Pulmonary artery endothelial cell (primary cell): ENCODE measurements at regions not wholly inside any gene's neighbourhood (a gene's known extent, or its start where the extent isn't known, plus 50 kb on each side); places are given as distances from the start of the nearest gene placed in this dataset.
"Not testable (repeated sequence)": the region's sequence is repeated elsewhere in the genome, so short reads cannot be mapped to it uniquely, and the experiment has no call there.

Experiments used
- DNase-seq: peaks from one replicate; pipeline ENCODE4 v3.0.0-alpha.2; 2011; ENCODE audit warnings: low read depth, low spot score

DNA sequence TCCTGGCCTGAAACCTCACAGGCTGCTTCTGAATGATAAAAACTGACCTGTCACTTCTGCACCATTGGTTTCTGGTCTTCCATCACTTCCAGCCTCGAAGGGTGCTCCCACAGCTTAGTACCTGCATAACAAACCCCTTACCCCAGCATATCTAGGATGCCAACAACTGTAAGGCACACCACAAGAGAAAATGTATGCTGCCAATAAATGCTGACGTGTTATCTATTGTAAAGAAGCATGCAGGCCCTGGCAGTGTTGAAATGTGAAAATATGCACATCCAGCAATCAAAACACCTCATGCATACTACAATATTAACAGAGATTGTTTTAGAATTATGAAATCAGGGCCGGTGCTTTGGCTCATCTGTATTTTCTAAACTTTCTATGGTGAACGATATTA, 242.0 kb upstream of the NSMCE3 start:
- DNase-seq = no peak

DNA sequence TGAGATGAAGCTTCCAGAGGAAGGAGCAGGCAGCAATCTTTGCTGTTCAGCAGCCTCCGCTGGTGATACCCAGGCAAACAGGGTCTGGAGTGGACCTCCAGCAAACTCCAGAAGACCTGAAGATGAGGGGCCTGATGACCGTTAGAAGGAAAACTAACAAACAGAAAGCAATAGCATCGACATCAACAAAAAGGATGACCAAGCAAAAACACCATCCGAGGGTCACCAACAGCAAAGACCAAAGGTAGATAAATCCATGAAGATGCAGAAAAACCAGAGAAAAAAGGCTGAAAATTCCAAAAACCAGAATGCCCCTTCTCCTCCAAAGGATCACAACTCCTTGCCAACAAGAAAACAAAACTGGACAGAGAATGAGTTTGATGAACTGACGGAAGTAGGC, 235.9 kb upstream of the NSMCE3 start:
- not testable (repeated sequence) for DNase-seq

DNA sequence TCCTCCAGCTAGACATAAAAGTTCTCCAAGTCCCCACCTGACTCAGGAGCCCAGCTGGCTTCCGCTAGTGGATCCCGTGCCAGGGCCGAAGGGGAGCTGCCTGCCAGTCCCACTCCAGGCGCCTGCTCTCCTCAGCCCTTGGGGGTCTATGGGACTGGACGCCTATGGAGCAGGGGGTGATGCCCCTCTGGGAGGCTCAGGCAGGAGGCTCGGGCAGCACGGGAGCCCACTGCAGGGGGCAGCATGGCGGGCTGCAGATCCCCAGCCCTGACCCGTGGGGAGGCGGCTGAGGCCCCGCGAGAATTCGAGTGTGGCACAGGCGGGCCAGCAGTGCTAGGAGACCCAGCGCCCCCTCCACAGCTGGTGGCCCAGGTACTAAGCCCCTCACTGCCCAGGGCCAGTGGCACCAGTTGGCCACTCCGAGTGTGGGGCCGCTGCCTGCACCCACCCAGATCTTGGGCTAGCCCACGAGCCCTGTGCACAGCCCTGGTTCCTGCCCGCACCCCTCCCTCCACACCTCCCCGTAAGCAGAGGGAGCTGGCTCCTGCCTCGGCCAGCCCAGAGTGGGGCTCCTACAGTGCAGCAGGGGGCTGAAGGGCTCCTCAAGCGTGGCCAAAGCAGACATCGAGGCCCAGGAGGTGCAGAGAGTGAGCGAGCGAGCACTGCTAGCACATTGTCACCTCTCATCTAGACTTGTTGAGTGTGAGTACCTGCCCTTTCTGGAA, 221.3 kb upstream of the NSMCE3 start:
- no peak for DNase-seq

DNA sequence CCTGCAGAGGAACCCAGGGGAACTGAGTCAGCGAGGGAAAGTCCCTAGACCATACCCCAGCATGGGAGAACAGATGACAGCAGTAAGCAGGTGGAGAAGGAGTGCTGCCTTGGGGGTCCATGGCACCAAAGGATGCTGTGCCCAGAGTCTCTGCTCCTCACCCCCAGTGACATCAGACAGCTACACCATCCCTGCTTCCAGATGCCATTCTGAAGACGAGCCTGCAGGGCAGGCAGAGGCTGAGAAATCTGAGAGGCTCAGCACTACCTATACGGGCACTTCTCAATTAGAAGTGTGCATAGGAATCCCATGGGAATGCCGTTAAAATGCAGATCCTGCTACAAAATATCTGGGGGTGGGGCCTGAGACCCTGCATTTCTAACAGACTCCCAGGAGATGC, 211.3 kb upstream of the NSMCE3 start:
- no peak for DNase-seq

DNA sequence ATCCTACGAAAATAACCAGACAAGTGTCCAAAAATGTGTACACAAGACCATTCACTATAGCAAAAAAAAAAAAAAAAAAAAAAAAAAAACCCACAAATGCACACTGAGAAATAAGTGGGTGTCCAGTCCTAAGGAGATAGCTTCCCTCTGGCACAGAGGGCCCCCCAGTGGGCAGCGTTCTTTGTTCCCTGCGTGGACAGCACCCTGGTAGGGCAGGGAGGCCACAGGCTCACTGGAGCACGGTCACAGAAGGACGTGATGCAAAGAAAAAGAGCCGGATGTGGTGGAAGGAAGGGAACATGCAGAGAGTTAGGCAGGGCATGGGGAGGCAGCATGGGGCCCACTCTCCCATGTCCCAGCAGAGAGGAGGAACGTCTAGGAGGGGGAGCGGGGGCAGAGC, 210.7 kb upstream of the NSMCE3 start:
- DNase-seq = no peak

DNA sequence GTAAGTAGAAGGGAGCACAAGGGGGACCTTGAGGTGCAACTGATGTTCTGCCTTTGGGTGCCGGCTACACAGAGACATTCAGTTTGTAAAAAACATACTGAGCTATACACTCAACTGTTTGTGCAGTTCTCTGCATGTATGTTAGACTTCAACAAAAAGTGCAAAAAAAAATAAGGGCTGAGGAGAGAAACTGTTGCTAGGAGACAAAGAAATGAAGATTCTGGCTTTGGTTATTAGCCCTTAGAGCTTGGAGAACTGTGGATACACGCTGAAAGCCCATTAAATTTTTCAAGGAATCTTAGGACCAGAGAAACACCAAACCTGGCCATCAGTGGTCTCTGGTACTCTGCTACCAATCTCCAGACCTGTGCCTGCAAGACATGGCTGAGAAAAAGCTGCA, 207.6 kb upstream of the NSMCE3 start:
- no peak for DNase-seq

DNA sequence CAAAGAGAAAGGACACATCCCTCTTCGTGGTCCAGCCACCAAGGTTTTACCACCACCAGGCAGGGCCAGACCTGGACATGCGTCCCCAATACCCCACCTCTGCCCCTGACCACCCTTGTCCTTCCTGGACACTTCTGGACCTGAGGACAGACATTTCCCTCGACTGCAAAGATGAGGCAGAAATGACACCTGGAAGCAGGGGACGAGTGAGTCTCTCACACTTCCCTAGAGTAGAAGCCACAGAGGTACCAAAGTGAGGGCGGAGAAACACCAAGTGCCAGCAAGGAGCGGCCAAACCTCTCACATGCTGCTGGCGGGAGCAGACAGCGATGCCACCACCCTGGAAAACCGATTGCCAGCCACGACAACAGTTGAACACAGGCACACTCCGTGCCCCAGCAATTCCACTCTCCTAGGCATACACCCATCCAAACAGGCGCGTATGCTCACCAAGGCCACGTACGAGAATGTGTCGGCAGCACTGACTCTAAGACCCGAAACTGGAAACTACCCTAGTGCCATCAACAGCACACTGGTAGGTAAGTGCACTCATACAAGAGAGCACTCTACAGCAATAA, 207.0 kb upstream of the NSMCE3 start:
- DNase-seq = no peak

DNA sequence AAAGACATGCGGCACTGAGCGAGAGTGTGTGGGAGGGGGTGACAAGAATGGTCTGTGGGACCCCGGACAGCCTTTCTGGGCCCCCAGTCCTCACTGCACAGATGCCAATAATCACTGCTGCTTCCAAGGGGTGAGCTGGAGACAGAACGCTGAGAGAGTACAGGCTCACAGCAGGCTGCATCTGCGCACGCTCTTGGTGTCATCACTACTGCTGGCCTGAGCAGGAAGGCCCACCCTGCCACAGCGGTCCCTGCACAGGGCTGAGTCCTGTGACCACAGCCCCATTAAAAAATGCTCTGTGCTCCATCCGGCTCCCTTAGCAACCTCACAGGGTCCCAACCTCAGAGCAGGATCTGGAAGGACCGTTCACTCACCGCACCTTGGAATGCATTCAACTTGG, 205.5 kb upstream of the NSMCE3 start:
- DNase-seq = no peak

DNA sequence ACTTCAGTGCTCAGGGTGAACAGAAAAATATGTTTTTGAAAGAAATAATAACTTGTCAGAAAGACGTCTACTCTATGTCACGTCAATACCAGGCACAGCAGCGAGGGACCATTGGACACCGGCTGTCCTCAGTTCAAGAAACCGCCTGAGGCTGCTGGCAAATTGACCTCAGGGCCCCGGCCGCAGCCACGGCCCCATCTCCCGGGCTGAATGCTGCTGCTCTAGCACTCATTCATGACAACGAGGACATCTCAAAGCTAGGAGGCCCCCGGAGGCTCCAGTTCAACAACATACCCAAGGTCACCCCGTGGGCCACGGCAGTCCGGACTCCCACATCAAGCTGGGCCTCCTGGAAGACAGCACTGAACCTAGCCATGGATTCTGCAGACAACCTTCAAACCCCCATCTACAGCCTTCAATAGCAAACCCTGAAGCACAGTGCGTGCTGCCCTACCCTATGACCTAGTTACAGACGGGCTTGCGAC, 204.0 kb upstream of the NSMCE3 start:
- no peak for DNase-seq

DNA sequence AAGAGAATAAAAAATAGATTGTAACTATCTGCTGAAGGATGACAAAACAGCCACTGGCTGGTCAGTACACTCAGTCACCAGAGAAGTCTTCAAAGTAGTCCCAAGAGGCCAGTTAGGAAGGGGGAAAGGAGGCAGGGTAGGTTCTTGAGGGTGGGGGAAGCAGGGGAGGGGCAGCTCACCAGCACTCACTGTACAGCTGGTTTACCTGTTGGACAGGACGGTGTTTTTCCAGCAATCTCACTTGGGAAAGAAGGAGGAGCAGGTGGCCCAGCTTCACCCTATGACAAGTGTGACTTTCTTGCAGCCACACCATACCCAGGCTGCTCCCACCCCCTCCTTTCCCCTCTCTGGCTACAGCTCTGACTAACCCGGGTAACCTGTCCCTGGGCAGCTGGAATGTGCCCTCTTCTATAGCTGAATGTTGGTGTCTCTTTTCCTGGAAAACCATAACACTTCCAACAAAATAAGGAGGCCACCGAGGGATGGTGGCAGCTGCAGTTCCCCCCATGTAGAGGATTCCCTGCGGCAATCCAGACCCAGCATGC, 203.4 kb upstream of the NSMCE3 start:
- DNase-seq = no peak

DNA sequence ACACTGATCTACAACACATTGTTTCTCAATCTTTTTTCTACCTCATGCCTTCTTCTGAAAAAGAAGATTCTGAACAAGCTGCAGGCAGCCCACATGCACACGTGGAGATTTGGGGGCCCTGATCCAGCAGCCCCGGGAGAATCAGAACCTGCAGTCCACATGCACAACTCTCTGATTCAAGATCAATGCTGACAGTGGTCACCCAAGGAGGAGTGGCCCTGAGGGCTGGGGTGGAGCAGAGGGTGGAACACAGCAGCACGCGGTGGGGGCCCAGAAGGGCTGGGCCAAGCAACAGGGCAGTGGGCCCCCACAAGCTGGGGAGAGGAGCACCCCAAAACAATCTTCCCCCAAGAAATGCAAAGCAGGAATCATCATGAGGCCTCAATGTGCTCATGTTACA, 202.1 kb upstream of the NSMCE3 start:
- no peak for DNase-seq

DNA sequence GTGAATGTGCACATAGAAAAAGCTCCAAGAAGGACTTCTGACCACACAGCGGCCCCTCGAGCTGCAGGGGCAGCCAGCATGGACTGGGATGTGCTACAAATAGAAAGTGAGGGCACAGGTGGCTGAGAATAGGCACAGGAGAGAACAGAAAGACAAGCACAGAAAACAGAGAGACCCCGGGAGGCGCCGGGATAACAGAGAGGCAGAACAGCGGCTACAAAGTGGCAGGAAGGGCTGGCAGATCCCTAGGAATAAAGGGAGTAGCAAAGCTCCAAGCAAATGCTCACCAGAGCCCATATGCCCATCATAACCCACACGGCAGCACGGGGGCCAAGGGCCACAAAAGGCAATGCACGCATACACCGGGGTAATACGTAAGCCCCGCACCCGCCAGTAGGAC, 201.7 kb upstream of the NSMCE3 start:
- no peak for DNase-seq

DNA sequence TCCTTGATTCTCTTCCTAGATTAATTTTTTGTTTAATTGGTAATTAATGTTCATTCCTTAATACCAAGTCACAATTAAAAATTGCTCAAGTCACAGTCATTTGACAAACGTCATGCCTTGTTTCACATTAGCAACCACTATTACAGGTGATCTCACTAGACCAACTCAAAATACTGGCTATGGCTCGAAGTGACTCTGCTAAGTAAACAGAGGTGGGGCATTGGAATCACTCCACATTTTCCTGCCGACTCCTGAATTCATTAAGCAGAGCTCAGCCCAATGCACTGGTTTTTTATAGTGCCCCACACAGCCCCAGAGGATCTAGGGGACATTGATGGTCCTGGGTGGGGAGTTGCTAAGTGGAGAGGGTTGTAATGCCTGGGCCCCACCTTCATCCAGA, 201.2 kb upstream of the NSMCE3 start:
- no peak for DNase-seq

DNA sequence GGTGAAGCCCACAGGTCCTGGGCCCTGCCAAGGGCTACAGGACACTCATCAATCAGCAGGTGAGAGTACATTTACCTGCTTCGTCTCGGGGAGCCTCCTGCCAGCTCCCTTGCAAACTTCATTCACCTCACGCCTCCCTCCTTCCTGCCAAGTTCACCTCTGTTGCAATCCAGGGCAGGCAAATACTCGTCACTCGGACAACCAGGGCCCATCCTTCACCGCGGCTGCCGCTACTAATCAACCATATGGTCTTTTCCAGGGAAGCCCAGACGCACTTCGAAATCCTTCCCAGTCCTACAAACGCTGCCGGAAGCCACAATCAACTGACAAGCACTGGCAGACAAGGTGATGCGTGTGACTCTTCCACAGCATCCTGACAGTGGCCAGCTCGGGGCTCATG, 200.7 kb upstream of the NSMCE3 start:
- no peak for DNase-seq

DNA sequence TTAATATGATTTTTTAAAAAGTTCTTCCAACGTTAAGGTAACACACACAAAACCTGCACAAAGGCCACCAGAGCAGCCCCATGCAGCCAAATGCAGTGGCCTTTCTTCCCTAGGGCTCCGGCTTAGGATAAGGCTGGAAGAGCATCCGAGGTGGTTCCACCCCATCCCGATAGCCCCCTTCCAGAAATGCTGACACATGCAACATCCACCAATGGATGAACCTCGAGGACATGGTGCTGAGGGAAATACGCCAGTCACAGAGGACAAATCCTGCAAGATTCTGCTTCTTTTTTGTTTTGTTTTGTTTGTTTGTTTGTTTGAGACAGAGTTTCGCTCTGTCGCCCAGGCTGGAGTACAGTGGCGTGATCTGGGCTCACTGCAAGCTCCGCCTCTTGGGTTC, 199.3 kb upstream of the NSMCE3 start:
- no peak for DNase-seq

DNA sequence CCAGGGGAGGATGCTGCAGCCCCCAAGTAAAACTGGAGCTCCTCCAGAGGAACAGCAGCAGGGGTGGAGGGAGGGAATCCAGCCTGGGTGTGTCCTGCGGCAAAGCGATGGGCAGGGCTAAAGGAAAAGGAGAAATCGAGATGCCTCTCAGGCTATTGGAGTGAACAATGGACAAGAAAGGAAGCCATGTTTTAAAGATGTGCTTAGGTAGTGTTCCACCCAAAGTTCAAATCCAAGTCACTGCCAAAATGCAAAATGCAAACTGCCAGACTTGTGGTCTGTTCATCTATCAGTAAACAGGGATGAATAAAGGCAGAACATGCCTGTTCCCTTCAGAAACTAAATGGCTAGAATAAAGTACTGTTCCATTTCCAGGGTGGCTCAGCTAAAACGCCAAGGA, 197.5 kb upstream of the NSMCE3 start:
- DNase-seq = no peak

DNA sequence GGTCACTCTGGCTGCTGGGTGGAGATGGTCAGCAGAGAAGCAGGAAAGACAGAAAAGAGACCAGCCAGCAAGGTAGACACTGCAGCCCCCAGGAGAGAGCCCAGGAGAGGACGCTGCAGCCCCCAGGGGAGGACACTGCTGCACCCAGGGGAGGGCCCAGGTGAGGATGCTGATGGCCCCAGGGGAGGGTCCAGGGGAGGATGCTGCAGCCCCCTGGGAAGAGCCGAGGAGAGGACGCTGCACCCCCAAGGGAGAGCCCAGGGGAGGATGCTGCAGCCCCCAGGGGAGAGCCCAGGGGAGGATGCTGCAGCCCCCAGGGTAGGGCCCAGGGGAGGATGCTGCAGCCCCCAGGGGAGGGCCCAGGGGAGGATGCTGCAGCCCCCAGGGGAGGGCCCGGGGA, 196.7 kb upstream of the NSMCE3 start:
- no peak for DNase-seq

DNA sequence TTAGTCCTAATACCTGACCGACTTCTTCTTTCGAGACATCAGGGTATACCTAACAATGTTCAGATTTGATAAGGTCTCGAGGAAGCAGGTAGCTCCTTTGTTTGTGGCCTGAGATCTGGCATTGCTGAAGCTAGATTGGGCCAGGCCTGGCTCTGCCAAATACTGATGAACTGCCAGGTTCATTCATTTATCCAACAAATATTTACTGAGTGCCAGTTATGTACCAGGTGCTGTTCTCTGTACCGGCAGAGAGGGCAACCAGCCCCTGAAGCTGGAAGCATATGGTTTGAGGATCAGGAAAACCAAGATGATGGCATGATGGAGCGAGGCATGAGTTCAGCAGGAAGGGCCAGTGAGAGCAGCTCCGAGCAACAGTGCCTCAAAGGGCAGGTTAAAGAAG, 196.2 kb upstream of the NSMCE3 start:
- no peak for DNase-seq

DNA sequence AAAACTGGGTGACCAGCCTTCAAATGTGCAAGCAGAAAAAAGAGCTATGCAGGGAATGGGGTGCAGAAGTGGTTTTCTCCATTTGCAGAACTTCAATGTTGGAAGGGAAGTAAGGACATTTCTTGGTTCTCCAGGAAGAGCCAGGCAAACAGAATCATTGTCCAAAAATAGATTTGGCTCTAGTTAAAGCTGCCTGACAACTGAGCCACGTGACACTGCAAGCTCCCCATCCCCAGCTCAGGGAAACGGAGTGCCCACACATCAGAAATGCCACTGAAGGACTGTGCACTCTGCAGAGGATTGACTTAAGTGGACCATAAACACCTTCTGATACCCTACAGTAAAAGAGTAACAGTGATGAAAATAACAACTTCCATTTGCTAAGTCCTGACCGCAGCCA, 195.6 kb upstream of the NSMCE3 start:
- DNase-seq = no peak

DNA sequence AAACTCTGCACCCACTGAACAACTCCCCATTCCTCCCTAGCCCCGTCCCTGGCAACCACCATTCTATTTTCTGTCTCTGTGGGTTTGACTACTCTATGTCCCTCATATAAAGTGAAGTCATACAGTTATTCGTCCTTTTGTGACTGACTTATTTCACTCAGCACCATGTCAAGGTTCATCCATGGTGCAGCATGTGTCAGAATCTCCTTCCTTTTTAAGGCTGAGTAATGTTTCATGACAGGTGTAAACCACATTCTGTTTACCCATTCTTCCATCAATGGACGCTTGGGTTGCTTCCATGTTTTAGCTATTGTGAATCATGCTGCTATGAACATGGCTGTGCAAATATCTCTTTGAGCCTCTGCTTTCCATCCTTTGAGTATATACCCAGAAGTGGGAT, 192.3 kb upstream of the NSMCE3 start:
- DNase-seq = no peak

DNA sequence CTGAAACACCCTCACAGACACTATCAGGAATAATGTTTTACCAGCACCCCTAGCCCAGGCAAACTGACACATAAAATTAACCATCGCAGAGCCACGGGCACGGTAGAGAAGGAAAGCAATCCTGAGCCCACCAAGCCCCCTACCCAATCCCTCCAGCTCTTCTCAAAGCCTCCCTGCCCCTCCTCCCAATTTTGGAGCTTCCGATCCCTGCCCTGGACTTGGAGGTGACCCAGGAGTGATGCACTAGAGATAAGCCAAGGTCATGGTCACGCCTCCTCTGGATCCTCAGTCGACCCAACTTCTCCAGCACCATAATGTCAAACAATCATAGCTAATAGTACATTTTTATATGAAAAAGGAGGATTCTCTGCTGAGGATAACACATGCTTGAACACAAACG, 188.7 kb upstream of the NSMCE3 start:
- no peak for DNase-seq

DNA sequence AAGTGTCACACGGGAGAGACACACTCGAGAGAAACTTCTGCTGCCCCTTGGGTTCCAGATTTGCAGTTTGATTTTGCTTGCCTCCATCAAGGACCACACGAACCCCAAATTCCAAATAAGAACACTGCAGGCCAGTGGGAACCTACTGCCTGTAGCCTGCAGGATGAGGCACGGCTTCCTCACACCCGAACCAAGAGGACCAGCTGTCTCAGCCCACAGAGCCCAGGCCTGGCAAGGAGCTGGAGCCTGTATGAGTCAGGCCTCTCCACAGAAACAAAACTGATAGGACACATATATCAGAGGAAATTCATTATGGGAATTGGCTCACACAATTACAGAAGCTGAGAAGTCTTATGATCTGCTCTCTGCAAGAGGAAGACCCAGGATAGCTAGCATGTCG, 188.1 kb upstream of the NSMCE3 start:
- no peak for DNase-seq

DNA sequence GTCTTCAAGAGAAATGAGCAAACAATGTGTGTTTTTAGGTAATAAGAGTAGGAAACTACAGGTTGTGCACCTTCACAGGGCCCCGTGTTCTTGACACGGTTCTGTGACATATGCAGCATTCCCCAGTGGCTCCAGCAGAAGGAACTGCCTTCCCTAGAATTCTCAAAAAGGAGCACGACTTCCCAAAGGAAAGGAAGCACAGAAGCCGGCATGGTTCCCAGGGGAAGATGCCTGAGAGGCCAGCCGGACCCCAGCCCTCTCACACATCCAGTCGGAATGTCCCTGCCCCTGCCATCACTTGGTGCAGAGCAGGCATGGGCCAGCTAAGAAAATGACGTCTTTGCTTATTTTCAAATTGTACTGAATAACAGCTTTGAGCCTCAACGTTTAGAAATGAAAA, 187.3 kb upstream of the NSMCE3 start:
- DNase-seq = no peak
